WI38 (cell line): ENCODE measurements at regions not wholly inside any gene's neighbourhood (a gene's known extent, or its start where the extent isn't known, plus 50 kb on each side); places are given as distances from the start of the nearest gene placed in this dataset.

Source experiments
- H3K4me3 ChIP-seq: 2 replicates; pipeline ENCODE4 v1.5.1; 2011; ENCODE audit warnings: low read depth, mild to moderate bottlenecking, control low read depth, low read length
- TF ChIP-seq, protein P1 (sequence below): IDR thresholded peaks from 2 replicates; pipeline ENCODE4 v1.5.1; 2012; ENCODE audit warnings: low read depth, mild to moderate bottlenecking, control low read depth, low read length

DNA sequence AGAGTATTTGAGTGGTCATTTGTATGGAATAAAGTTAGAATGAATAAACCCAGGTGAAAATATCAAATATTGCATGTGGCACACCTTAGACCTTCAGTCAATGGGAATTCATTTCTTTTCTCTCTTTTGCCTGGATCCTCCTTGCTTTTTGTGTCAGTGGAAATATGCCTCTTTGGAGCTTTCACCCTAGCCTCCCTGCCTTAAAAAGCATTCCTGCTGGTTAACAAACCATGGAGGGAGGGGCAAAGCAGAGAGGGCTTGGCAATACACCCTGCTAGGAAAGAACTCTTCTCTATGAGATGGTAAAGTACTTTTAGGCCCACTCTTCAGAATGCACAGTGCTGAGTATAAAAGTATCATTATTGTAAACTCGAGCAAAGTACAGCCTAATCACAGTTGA lies 383.7 kb downstream of the DMAC1 start:
- H3K4me3 ChIP-seq = no peak overlapping the region
- TF ChIP-seq, protein P1, sequence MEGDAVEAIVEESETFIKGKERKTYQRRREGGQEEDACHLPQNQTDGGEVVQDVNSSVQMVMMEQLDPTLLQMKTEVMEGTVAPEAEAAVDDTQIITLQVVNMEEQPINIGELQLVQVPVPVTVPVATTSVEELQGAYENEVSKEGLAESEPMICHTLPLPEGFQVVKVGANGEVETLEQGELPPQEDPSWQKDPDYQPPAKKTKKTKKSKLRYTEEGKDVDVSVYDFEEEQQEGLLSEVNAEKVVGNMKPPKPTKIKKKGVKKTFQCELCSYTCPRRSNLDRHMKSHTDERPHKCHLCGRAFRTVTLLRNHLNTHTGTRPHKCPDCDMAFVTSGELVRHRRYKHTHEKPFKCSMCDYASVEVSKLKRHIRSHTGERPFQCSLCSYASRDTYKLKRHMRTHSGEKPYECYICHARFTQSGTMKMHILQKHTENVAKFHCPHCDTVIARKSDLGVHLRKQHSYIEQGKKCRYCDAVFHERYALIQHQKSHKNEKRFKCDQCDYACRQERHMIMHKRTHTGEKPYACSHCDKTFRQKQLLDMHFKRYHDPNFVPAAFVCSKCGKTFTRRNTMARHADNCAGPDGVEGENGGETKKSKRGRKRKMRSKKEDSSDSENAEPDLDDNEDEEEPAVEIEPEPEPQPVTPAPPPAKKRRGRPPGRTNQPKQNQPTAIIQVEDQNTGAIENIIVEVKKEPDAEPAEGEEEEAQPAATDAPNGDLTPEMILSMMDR = no peak

DNA sequence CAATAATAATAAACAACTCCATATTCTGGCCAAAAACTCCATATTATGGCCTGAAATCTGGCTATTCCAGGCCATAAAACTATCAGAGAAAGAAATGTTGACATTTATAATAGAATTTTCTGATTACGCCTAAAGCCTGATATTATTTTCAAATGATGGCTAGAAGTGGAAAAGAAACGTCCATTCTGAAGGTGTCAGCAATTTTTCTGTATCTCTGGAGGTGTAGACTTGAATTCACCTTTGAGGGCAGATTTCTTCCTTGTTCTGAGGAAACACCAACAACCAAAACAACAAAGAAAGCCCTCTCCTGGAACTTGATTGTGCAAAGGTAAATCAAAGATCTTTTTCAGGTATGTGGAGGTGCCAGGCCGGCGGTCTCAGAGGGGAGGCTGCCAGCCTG lies 390.7 kb downstream of the DMAC1 start:
- no peak overlapping the region for H3K4me3 ChIP-seq
- TF ChIP-seq, protein P1 = no peak

DNA sequence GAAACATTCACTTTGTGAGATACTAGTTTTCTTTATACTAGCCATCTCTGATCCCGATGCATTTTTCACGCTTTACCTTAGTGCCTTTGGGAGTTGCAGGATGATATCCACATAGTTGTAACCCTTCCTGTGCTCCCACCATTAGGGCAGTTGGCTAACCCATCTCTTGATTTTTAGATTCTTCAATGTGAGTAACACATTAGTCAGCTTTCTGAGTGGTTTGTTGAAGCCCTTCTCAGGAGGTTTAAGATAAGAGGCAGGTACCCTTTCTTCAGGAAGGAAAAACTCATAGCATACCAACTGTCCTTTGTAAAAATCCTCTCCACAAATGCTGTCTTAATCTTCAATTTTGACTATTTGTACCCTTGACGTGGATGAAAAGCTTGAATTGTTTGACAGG lies 392.3 kb downstream of the DMAC1 start:
- TF ChIP-seq, protein P1 = no peak
- no peak overlapping the region for H3K4me3 ChIP-seq

DNA sequence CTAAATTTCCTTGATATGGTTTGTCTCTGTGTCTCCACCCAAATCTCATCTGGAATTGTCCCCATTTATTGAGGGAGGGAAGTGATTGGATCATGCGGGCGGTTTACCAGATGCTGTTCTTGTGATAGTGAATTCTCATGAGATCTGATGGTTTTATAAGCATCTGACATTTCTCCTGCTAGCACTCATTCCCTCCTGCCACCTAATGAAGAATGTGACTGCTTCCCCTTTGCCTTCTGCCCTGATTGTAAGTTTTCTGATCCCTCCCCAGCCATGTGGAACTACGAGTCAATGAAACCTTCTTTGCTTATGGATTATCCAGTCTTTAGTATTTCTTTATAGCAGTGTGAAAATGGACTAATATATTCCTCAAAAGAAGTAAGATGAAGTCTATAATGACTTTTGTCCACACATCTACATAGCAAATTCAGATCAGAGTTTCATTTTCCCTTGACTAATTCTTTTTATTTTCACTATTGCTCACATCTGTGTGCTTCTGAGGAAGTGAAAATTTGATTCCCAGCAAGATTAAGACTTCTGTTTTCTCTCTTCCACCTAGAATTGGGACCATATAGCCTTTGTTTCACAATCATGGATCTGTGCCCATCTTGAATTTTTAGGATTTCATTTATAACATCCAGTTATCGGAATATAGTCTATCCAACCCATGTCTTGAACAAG lies 393.5 kb downstream of the DMAC1 start:
- H3K4me3 ChIP-seq = no peak overlapping the region
- TF ChIP-seq, protein P1 = no peak

DNA sequence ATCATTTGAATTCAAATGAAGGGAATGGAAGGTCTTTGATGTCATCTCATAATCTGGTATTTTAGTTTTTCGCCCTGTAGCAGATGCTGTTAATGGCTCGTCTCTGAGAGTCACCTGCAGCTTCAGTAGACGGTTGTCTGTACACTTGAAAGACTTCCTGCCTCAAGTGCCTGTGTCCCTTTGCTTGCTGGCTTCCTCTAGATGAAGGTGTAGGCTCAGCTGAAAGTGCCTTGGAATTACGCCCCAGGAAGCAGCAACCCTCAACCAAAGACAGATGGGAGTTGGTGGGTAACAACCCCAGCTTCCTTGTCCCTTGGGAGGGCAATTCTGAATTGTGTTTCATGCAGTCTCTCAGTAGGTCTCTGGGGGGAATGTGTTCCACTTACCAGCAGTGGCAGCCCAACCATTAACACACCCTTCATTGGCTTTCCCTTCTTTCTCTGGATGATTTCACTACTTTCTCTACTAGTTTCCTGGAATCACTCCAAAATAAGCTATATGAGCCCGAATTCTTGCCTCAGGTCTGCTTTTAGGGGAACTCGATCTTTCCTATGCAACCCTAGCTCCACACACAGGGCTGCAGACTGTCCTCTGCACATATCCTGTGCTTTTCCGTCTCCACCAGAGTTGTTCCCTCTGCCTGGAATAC lies 395.6 kb downstream of the DMAC1 start:
- TF ChIP-seq, protein P1 = no peak
- no peak overlapping the region for H3K4me3 ChIP-seq

DNA sequence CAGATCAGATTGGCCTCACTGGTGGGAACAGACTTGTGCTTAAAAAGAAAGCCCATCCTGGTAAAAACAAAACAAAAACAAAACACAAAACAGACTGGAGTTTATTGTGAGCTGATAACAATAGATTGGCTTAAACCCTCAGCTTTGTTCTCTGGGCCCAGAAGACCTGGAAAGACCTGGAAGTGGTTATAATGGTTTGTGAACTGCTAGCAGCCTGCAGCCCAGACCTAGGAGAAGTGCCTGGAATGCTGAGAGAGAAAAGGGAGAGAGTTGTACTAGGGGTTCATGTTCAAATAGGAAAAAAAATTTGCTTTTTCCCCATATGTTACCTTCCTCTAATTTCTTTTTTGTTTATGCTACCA lies 396.6 kb downstream of the DMAC1 start:
- TF ChIP-seq, protein P1 = no peak
- H3K4me3 ChIP-seq = no peak overlapping the region

DNA sequence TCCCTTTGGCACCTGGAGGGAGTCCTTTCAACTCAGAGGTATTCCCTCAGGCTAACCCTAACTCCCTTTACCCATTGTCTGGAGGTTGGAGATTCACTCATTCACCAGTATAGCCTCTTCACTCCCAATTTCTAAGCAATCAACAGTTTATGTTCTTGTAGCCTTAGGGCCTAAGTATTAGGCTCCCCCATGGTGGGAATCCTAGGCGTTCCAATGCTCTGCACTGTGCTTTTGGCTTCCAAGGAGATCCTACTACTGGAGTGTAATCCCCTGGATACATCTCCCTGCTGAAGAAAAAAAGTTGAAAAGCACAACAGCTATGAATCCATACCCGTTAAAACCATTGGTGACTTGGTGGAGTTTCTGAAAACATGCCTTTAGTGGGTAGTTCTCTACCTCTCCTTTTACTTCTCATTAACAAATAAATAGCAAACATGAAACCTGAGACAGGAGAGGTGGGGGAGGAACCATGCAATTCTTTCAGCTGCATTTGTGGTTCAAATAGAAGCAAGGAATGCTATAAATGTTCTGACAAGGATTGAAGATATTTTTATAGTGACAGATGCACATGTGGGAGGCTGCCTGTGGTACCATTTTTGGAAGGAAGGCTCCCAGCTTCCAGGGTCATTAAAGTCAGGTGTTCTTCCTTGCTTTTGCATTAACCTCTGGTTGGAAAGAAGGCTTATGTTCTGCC lies 397.1 kb downstream of the DMAC1 start:
- no peak overlapping the region for H3K4me3 ChIP-seq
- TF ChIP-seq, protein P1 = no peak
